ENCODE measurements at regions not wholly inside any gene's neighbourhood (a gene's known extent, or its start where the extent isn't known, plus 50 kb on each side); places are given as distances from the start of the nearest gene placed in this dataset.

GRCh38 chrX:141759238-141759637 lies 60.7 kb upstream of the SPANXD start:
- no peak for DNase-seq

GRCh38 chrX:141760761-141761160 lies 62.2 kb upstream of the SPANXD start:
- peak; percentile 13 for DNase-seq

GRCh38 chrX:141787655-141788054 lies 50.5 kb upstream of the MAGEC3 start:
- DNase-seq = no peak

Data from tongue (tissue), 1 donor.